ENCODE measurements at regions not wholly inside any gene's neighbourhood (a gene's known extent, or its start where the extent isn't known, plus 50 kb on each side); places are given as distances from the start of the nearest gene placed in this dataset.

DNA sequence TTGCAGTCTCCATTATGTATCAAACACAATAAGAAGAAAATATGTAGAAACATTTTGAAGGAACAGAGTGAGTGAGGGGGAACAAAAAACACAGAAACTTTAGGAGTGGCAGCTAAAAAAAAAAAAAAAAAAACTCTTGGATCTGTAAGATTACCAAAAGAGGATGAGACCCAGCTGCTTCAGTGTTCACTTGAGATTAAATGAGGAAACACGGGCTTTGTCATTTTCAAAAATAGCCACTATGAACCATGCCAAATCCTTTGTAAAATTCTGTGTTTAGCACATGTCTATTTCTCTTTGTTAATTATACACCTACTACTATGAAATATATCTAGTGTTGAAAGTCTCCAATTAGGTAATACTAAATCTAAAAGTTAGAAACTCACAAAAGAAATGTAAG is 485.9 kb downstream of the EFNA5 start:
- TF ChIP-seq, protein P1, sequence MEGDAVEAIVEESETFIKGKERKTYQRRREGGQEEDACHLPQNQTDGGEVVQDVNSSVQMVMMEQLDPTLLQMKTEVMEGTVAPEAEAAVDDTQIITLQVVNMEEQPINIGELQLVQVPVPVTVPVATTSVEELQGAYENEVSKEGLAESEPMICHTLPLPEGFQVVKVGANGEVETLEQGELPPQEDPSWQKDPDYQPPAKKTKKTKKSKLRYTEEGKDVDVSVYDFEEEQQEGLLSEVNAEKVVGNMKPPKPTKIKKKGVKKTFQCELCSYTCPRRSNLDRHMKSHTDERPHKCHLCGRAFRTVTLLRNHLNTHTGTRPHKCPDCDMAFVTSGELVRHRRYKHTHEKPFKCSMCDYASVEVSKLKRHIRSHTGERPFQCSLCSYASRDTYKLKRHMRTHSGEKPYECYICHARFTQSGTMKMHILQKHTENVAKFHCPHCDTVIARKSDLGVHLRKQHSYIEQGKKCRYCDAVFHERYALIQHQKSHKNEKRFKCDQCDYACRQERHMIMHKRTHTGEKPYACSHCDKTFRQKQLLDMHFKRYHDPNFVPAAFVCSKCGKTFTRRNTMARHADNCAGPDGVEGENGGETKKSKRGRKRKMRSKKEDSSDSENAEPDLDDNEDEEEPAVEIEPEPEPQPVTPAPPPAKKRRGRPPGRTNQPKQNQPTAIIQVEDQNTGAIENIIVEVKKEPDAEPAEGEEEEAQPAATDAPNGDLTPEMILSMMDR (IDR thresholded peaks at IDR 0.05): no peak
- TF ChIP-seq POLR2AphosphoS5 (IDR thresholded peaks at IDR 0.05): no peak
